ENCODE measurements at regions not wholly inside any gene's neighbourhood (a gene's known extent, or its start where the extent isn't known, plus 50 kb on each side); places are given as distances from the start of the nearest gene placed in this dataset.

DNA sequence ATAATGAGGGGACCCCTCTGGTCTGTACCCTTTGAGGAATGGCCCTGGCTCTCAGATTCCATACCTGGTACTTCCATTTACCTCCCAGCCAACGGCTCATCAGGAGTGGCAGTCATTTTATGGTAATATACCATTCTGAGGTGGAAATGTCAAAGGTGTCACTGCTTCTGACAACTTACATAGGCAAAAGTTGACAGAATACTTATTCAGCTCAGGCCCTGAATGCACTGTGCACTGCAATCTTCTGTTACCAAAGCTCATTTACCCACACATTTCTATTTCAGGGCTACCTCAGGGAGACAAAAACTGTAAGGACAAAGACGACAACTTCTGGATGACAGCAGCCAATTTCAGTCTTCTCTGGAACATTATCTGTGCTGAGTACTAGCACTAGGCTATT, 212.2 kb upstream of the TMEM260 start:
- no peaks in the 10 kb centered on the region for H3K4me1 Mint-ChIP-seq
- peaks cover 7% of the 10 kb centered on the region for H3K9me3 Mint-ChIP-seq
- TF ChIP-seq, protein P1, sequence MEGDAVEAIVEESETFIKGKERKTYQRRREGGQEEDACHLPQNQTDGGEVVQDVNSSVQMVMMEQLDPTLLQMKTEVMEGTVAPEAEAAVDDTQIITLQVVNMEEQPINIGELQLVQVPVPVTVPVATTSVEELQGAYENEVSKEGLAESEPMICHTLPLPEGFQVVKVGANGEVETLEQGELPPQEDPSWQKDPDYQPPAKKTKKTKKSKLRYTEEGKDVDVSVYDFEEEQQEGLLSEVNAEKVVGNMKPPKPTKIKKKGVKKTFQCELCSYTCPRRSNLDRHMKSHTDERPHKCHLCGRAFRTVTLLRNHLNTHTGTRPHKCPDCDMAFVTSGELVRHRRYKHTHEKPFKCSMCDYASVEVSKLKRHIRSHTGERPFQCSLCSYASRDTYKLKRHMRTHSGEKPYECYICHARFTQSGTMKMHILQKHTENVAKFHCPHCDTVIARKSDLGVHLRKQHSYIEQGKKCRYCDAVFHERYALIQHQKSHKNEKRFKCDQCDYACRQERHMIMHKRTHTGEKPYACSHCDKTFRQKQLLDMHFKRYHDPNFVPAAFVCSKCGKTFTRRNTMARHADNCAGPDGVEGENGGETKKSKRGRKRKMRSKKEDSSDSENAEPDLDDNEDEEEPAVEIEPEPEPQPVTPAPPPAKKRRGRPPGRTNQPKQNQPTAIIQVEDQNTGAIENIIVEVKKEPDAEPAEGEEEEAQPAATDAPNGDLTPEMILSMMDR (conservative IDR thresholded peaks at IDR 0.05) = no peak
- no peak overlapping the region for H3K27ac Mint-ChIP-seq (ENCODE audit: unreplicated experiment)
- H3K27me3 Mint-ChIP-seq (ENCODE audit: low read depth) = no peaks in the 10 kb centered on the region
- DNase-seq (ENCODE audit: low read depth, low spot score) = no peak
- H3K4me3 Mint-ChIP-seq = no peak overlapping the region
- no peaks in the 10 kb centered on the region for H3K36me3 Mint-ChIP-seq (ENCODE audit: low read depth)

DNA sequence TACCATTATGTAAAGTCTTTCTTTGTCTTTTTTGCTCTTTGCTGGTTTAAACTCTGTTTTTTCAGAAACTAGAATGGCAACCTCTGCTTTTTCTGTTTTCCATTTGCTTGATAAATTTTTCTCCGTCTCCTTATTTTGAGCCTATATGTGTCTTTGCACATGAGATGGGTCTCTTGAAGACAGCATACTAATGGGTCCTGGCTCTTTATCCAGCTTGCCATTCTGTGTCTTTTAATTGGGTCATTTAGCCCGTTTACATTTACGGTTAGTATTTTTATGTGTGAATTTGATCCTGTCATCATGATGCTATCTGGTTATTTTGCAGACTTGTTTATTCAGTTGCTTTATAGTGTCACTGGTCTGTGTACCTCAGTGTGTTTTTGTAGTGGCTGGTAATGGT, 207.9 kb upstream of the TMEM260 start:
- Mint-ChIP-seq H3K4me3 (no peak overlapping the region), H3K36me3 (ENCODE audit: low read depth) (peaks cover 6% of the 10 kb centered on the region), H3K27me3 (ENCODE audit: low read depth) (no peaks in the 10 kb centered on the region), H3K27ac (ENCODE audit: unreplicated experiment) (no peak overlapping the region), H3K4me1 (no peaks in the 10 kb centered on the region), H3K9me3 (peaks cover 15% of the 10 kb centered on the region)
- TF ChIP-seq, protein P1 (conservative IDR thresholded peaks at IDR 0.05) = no peak
- no peak for DNase-seq (ENCODE audit: low read depth, low spot score)

DNA sequence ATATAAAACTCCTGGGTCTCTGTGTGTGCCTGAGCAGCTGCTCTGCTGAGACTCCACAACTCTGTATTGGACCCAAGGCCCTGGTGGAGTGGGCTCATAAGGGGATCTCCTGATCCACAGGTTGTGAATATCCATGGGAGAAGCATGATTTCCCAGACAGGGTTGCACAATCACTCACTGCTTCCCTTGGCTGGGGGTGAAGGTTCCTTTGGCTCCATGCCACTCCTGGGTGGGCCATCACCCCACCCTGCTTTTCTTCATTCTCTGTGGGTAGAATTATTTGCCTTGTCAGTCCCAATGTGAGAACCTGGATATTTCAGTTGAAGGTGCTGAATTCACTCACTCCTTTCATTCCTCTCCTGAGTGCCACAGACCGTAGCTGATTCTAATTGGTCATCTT, 205.2 kb upstream of the TMEM260 start:
- no peaks in the 10 kb centered on the region for H3K27me3 Mint-ChIP-seq (ENCODE audit: low read depth)
- no peaks in the 10 kb centered on the region for H3K4me1 Mint-ChIP-seq
- H3K27ac Mint-ChIP-seq (ENCODE audit: unreplicated experiment) = no peak overlapping the region
- H3K36me3 Mint-ChIP-seq (ENCODE audit: low read depth) = peaks cover 6% of the 10 kb centered on the region
- H3K9me3 Mint-ChIP-seq = peaks cover 15% of the 10 kb centered on the region
- DNase-seq (ENCODE audit: low read depth, low spot score) = no peak
- TF ChIP-seq, protein P1 (conservative IDR thresholded peaks at IDR 0.05) = no peak
- no peak overlapping the region for H3K4me3 Mint-ChIP-seq

DNA sequence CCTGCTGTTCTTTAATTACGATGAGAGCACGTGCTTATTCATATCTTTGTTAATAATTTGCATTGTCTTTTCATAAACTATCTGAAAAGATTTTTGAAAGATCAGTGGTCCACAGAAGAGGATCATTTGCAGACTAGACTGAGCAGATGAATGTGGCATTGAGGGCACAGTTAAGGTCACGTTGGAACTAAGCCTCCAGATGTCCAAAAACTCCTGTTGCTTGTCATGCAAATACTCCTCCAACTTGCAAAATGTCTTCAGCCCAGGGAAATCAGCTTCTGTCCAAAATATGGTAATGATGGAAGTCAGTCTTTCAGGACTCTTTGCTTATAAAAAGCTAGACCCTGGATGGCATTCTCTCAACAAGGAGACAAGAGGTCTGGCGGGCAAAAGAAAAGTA, 201.6 kb upstream of the TMEM260 start:
- peaks cover 6% of the 10 kb centered on the region for H3K9me3 Mint-ChIP-seq
- no peak overlapping the region for H3K27ac Mint-ChIP-seq (ENCODE audit: unreplicated experiment)
- no peaks in the 10 kb centered on the region for H3K4me1 Mint-ChIP-seq
- no peaks in the 10 kb centered on the region for H3K27me3 Mint-ChIP-seq (ENCODE audit: low read depth)
- TF ChIP-seq, protein P1 (conservative IDR thresholded peaks at IDR 0.05) = no peak
- DNase-seq (ENCODE audit: low read depth, low spot score) = no peak
- no peak overlapping the region for H3K4me3 Mint-ChIP-seq
- H3K36me3 Mint-ChIP-seq (ENCODE audit: low read depth) = peaks cover under 1% of the 10 kb centered on the region

DNA sequence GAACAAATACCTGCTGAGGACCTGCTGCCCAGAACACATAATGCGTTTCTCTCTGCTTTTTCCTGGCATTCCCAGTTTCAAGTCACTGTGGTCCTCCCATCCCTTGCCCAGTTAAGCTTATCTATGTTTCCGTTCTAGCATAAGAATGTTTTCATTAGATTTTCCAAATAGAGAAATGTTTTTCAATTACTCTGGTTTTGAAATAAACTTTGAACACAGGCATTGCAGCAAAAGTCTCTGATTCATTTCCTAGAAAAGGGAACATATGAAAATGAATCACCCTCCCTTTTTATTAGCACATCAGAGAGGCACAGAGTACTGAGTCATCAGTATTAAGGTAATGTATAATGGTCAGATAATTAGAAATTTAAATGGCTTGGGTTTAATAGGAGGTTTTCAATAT, 201.1 kb upstream of the TMEM260 start:
- Mint-ChIP-seq H3K4me1 (no peaks in the 10 kb centered on the region), H3K4me3 (no peak overlapping the region), H3K27me3 (ENCODE audit: low read depth) (no peaks in the 10 kb centered on the region), H3K9me3 (peaks cover 5% of the 10 kb centered on the region), H3K36me3 (ENCODE audit: low read depth) (no peaks in the 10 kb centered on the region), H3K27ac (ENCODE audit: unreplicated experiment) (no peak overlapping the region)
- TF ChIP-seq, protein P1 (conservative IDR thresholded peaks at IDR 0.05) = no peak
- no peak for DNase-seq (ENCODE audit: low read depth, low spot score)

DNA sequence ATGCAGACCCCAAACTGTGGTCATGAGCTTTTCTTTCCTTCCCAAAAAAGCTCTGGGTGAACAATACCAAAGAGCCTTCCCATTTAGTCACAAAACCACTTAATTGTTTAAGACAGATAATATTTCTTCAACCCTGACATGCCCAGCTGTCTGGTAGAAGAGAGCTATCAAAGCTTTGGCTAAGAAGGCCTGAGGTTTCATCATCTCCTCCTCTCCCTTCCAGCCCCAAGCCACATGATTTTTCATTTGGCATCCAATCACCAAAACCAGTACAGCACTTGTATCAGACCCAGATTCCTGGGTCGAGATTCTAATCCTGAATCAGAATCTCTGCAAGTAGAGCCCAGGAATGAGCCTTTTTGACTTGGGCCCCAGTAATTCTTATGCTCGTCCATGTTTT, 199.6 kb upstream of the TMEM260 start:
- no peak overlapping the region for H3K4me3 Mint-ChIP-seq

More for the DNA sequence above, 199.6 kb upstream of the TMEM260 start:
- H3K9me3 Mint-ChIP-seq = peaks cover 6% of the 10 kb centered on the region
- no peaks in the 10 kb centered on the region for H3K27me3 Mint-ChIP-seq (ENCODE audit: low read depth)
- H3K4me1 Mint-ChIP-seq = no peaks in the 10 kb centered on the region
- H3K36me3 Mint-ChIP-seq (ENCODE audit: low read depth) = peaks cover 4% of the 10 kb centered on the region
- DNase-seq (ENCODE audit: low read depth, low spot score) = no peak
- TF ChIP-seq, protein P1 (conservative IDR thresholded peaks at IDR 0.05) = no peak
- H3K27ac Mint-ChIP-seq (ENCODE audit: unreplicated experiment) = no peak overlapping the region
